ENCODE measurements at regions not wholly inside any gene's neighbourhood (a gene's known extent, or its start where the extent isn't known, plus 50 kb on each side); places are given as distances from the start of the nearest gene placed in this dataset.

DNA sequence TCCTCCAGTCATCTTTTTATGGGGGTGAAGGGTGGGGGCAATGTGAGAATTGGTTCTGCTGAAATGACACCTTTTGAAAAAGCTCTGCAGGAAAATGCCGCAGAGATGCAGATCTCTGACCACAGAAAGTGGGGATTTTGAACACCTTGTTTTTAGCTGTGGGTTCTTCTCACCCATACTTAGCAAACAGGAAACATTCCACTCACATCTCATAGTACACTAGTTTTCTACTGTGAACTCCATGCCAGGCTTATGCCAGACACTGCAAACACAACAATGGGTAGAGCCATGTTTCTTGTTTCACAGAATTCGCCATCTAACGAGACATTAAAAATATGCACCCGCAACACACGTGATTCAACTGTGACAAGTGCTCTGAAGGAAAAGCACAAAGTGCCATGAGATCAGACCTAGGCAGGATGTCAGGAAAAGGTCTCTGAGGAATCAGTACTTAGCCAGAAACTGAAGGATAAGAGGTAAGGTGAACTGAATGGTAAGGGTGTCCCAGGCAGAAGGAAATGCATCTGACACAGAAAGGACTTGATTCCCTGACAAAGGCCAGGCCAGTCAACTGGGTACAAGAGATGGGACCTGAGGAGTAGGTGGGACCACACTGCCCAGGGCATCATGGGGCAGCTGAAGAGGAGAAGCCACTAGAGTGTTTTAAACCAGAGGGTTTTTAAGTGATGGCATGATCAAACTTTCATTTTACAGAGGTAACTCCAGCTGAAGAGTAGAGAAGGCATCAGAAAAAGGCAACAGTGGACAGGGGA, 83.8 kb upstream of the JAK1 start:
- H3K27ac Mint-ChIP-seq = peak overlapping the region; percentile 17
- H3K4me1 Mint-ChIP-seq (ENCODE audit: low read depth) = peaks cover 25% of the 10 kb centered on the region
- H3K27me3 Mint-ChIP-seq = no peaks in the 10 kb centered on the region
- H3K4me3 Mint-ChIP-seq = peak overlapping the region; percentile 35
- peaks cover 3% of the 10 kb centered on the region for H3K36me3 Mint-ChIP-seq (ENCODE audit: low read depth)
- H3K9me3 Mint-ChIP-seq = no peaks in the 10 kb centered on the region

DNA sequence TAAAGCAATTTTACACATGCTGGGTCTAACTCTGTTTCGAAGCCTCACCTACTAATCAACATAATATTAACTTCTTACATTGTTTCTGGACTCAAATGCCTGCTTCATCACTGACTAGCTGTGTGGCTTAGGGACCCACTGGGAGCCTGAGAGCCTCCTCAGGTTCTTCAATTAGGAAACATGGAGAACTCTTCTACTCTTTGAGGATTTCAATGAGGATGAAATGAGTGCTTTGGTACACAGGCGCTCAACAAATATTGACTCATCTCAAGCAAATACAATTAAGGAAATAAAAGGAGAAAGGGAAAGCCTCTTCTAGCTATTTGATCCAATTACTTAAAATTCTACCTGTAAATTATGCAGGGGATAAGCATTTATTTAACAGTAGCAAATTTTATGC, 84.4 kb upstream of the JAK1 start:
- no peak overlapping the region for H3K27ac Mint-ChIP-seq
- no peaks in the 10 kb centered on the region for H3K9me3 Mint-ChIP-seq

DNA sequence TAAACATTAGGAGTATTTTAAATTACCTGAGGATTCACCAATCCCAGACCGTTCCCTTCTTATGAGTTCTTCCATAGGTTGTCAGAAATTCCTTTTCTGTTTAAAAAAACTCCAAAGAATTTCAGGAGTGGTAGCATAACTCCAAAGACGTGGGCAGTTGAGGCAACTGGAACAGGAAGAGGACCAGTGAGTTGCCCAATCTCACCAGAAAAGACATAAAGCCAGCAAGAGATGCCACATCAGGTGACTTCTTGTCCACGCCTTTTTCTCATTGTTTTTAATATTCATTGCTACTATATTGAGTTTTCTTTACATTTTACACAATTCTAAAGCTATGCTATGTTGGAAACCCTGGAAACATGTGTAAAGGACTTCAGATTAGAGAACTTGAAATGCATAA, 88.1 kb upstream of the JAK1 start:
- no peaks in the 10 kb centered on the region for H3K9me3 Mint-ChIP-seq

More for the DNA sequence above, 84.4 kb upstream of the JAK1 start:
- peaks cover 9% of the 10 kb centered on the region for H3K36me3 Mint-ChIP-seq (ENCODE audit: low read depth)
- H3K27me3 Mint-ChIP-seq = no peaks in the 10 kb centered on the region
- no peak overlapping the region for H3K4me3 Mint-ChIP-seq
- peaks cover 25% of the 10 kb centered on the region for H3K4me1 Mint-ChIP-seq (ENCODE audit: low read depth)

DNA sequence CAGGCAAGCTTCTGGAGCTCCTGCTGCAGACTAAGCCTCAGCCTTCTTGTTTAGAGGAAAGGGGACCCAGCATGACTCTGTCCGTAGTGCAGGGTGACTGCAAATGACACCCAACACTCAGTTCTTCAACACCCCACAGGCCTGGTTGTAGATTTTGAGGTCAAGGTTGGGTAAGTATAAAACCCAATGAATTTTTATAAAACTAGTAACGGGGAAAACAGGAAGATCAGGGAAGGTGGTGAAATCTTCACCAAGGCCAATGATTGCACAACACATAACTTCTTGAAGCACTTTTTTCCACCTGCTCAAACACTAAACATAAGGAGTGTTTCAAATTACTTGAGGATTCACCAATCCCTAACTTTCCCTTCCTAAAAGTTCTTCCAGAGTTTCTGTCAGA, 89.4 kb upstream of the JAK1 start:
- H3K27me3 Mint-ChIP-seq = no peaks in the 10 kb centered on the region
- H3K27ac Mint-ChIP-seq = no peak overlapping the region
- peaks cover 23% of the 10 kb centered on the region for H3K4me1 Mint-ChIP-seq (ENCODE audit: low read depth)
- no peak overlapping the region for H3K4me3 Mint-ChIP-seq
- peaks cover 14% of the 10 kb centered on the region for H3K36me3 Mint-ChIP-seq (ENCODE audit: low read depth)
- H3K9me3 Mint-ChIP-seq = no peaks in the 10 kb centered on the region

More for the DNA sequence above, 88.1 kb upstream of the JAK1 start:
- peaks cover 14% of the 10 kb centered on the region for H3K36me3 Mint-ChIP-seq (ENCODE audit: low read depth)
- H3K4me3 Mint-ChIP-seq = no peak overlapping the region
- no peaks in the 10 kb centered on the region for H3K27me3 Mint-ChIP-seq
- peaks cover 26% of the 10 kb centered on the region for H3K4me1 Mint-ChIP-seq (ENCODE audit: low read depth)
- no peak overlapping the region for H3K27ac Mint-ChIP-seq

DNA sequence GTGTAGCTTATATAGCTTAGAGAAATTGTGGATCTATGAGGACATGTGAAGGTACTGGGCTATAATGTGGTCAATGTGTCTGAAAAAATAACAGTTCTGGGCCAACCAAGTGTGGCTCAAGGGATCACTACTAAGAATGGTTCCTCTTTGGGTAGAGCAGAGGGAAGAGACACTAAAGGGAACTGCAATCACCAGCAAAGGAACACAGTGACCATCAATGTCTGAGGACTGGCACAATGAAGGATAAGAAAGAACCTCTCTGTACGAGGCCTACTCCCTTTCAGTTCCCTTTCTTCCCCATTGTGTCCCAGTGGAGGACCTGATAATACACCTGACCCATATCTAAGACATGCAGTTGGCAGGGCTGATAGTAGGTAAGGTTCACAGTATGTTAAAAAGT, 89.9 kb upstream of the JAK1 start:
- no peak overlapping the region for H3K27ac Mint-ChIP-seq
- H3K4me1 Mint-ChIP-seq (ENCODE audit: low read depth) = peaks cover 20% of the 10 kb centered on the region
- no peak overlapping the region for H3K4me3 Mint-ChIP-seq
- no peaks in the 10 kb centered on the region for H3K27me3 Mint-ChIP-seq
- H3K9me3 Mint-ChIP-seq = no peaks in the 10 kb centered on the region
- H3K36me3 Mint-ChIP-seq (ENCODE audit: low read depth) = peaks cover 14% of the 10 kb centered on the region

DNA sequence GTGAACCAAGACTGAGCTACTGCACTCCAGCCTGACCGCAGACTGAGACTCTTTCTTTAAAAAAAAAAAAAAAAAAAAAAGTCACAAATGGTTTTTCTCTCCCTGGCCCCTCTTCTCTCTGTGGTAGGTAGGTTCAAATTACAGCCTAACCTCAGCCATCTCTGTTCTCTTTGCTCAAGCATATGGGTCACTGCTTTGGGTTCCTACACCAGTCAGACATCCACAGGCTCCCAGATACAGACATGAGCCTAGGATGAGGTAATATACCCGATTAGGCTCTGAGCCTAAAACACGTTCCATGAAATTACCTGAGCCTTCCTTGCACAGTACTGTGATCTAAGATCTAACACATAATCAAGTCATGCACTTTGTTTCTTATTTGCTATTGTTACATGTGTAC, 90.5 kb upstream of the JAK1 start:
- Mint-ChIP-seq H3K27ac (peak overlapping the region; percentile 22), H3K9me3 (no peaks in the 10 kb centered on the region), H3K4me1 (ENCODE audit: low read depth) (peaks cover 14% of the 10 kb centered on the region), H3K36me3 (ENCODE audit: low read depth) (peaks cover 14% of the 10 kb centered on the region), H3K4me3 (no peak overlapping the region), H3K27me3 (no peaks in the 10 kb centered on the region)

DNA sequence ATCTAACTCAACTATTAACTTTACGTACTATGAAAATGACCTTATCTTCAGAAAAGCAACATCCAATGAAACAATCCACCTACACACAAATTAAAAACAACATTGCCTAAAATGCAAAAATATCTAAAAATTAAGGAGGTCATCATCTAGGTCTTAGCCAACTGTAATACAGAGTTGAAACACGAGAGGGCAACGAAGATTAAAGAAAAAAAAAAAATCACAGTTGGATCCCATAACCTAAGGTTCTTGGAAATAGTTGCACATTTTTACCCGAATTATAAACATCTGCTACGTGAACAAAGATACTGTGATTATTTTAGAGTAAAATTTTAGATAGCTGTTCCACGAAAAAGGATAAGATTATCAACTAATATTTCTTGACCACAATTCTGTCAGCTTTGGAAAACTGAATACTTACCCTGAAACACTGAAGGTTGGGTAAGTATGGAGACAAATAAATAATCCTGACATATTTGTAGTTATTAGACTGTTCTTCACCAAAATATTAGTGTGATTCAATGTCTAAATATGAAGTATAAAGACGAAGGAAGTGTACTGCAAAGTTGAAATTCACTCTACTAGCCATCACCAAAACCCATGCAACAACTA, 88.0 kb upstream of the AK4 start:
- H3K9me3 Mint-ChIP-seq = no peaks in the 10 kb centered on the region
- peaks cover 40% of the 10 kb centered on the region for H3K4me1 Mint-ChIP-seq (ENCODE audit: low read depth)
- H3K27ac Mint-ChIP-seq = no peak overlapping the region
- peaks cover 13% of the 10 kb centered on the region for H3K36me3 Mint-ChIP-seq (ENCODE audit: low read depth)
- no peak overlapping the region for H3K4me3 Mint-ChIP-seq
- no peaks in the 10 kb centered on the region for H3K27me3 Mint-ChIP-seq

DNA sequence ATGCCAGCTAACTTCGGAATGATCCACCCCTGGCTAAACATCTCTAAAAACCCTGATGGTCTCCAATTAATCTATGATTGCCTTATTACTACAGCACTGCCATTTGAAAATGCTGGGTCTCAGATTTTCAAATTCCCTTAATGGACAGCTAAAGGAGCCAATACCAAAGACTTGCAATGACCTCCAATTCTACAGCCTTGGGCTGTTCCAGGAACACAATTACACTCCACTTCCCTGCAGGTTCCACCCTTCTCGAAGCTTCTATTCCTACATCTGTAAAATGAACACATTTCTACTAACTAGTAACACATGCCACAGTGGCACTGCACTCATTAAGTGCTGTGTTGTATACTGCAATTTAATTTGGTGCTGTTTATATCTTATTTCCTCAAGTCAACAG, 85.7 kb upstream of the AK4 start:
- Mint-ChIP-seq H3K4me3 (no peak overlapping the region), H3K27ac (no peak overlapping the region), H3K27me3 (no peaks in the 10 kb centered on the region), H3K9me3 (no peaks in the 10 kb centered on the region), H3K4me1 (ENCODE audit: low read depth) (peaks cover 52% of the 10 kb centered on the region), H3K36me3 (ENCODE audit: low read depth) (no peaks in the 10 kb centered on the region)

DNA sequence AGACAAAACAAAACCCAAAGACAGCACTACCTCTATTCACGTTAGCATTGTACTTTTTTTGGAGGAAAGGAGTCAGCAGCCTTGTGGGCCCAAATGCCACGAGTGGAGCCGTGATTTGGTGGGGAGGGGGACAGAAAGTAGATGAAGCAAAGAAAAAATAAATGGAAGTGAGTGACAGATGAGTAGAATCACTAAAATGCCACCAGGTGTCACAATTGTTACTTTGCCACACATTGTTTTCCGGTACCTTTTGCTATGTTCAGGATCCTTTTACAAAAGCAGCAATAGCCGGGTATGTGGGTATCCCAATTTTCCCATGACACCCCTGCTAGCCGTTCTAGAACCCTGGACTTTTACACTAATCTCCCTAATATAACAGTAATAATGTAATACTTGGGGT, 85.0 kb upstream of the AK4 start:
- Mint-ChIP-seq H3K27ac (peak overlapping the region; percentile 46), H3K36me3 (ENCODE audit: low read depth) (no peaks in the 10 kb centered on the region), H3K27me3 (no peaks in the 10 kb centered on the region), H3K4me3 (no peak overlapping the region), H3K9me3 (no peaks in the 10 kb centered on the region), H3K4me1 (ENCODE audit: low read depth) (peaks cover 52% of the 10 kb centered on the region)

DNA sequence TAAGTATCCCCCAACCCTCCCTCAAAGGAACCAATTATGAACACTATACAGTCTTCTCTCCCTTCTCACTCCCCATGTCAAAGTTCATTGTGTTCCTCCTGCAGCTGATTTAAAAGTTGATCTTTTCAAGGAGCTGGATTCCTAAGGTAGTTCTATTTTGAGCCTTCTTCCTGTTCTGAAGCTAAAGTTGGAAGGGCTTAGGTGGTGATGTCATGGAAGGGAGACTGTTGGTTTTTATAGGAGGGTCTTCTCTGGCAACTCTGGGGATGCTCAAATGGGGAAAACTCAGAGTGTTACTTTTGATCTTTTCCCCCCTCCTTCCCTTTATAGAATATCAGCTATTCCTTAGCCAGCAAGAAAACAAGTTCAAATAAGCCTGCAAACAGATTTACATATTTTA, 83.0 kb upstream of the AK4 start:
- Mint-ChIP-seq H3K4me3 (peak overlapping the region; percentile 86), H3K36me3 (ENCODE audit: low read depth) (no peaks in the 10 kb centered on the region), H3K27ac (no peak overlapping the region), H3K27me3 (no peaks in the 10 kb centered on the region), H3K9me3 (no peaks in the 10 kb centered on the region), H3K4me1 (ENCODE audit: low read depth) (peaks cover 55% of the 10 kb centered on the region)

DNA sequence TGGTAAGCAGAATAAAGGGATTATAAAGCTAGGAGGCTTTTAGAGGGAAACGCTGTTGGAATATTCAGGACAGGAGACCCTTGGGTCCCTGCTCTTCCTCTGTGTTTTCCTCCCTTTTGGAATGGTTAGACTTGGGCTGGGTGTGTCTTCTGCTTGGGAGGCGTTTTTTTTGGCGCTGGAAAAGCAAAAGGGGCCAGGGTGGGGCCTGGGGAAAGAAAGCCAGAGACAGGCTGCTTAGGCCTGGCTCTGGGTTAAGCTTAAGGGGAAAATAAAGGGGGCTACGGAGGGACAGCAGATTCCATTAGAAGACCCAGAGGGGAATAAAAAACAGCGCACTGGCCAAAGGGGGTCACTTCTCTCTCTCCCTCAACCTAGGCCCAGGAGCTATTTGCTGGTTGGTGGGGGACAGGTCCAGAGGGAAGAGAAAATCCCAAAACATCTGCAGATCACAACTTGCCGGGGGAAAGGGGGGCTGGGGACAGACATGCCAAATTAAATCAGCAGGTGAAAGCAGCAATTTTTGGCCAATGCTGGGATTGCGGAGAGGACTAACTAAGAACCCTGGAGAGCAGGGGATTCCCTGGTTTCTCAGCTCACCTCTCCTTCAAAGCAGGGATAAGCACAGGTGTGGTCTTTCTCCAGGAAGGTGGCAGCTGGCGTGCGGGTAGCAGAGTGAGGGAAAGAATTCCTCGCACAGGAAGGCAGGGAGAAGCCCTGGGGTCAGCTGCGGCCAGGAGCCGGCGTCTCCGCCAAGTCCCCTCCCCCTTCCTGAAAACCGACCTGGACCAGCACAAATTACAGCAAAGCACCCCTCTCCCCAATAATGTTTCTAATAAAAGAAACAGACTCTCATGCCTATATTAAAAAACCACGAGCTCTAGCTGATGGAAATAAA, 82.2 kb upstream of the AK4 start:
- Mint-ChIP-seq H3K4me3 (peak overlapping the region; percentile 86), H3K27ac (peak overlapping the region; percentile 83), H3K4me1 (ENCODE audit: low read depth) (peaks cover 58% of the 10 kb centered on the region), H3K27me3 (no peaks in the 10 kb centered on the region), H3K36me3 (ENCODE audit: low read depth) (no peaks in the 10 kb centered on the region), H3K9me3 (no peaks in the 10 kb centered on the region)

DNA sequence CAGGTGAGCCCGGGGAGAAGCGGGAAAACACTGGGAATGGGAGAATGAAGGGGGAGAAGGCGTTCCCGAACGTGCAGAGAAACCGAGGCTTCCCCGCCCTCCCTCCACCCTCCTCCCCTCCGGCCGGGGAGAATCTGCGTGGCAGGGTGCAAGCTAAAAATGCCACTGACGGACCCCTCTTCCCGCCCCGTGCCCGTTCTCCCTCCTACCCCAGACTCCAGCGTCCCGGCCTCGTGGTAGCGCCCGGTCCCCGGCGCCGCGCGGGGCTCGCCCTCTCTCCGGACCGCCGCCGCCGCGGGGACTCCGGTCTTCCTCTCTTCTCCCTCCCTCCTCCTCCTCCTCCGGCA, 81.6 kb upstream of the AK4 start:
- Mint-ChIP-seq H3K4me3 (peak overlapping the region; percentile 86), H3K27me3 (no peaks in the 10 kb centered on the region), H3K4me1 (ENCODE audit: low read depth) (peaks cover 61% of the 10 kb centered on the region), H3K36me3 (ENCODE audit: low read depth) (no peaks in the 10 kb centered on the region), H3K9me3 (no peaks in the 10 kb centered on the region), H3K27ac (peak overlapping the region; percentile 83)

DNA sequence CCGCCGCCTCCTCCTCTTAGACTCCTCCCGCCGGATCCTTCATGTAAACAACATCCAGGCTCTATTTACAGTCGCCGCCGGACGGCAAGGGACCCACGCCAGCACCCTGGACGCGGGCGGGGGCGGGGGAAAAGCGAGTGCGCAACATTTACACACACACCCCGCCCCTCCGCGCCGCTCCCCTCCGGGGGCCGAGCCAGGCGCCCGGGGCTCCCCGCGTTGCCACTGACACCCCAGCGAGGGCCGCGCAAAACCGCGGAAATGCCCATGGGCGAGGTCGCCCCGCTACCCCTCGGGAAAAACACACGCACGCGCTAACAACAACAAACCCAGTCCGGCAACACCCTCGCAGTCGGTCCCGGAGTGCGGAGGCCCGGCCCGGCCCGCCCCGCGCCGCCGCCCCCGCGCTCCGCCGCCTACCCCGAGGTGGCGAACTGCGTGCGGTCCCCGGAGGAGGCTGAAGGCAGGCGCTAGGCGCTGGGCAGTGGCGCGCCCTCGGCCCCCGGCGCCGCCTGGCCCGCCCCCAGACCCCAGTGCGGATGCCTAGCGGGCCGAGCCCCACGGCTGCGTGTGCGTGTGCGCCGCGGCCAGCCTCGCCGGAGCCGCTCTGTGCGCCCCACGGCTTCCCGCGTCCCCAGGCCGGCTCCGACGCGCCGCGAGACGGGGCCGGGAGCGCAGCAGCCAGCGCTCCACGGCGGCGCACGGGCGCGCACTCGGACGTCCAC, 81.1 kb upstream of the AK4 start:
- Mint-ChIP-seq H3K36me3 (ENCODE audit: low read depth) (no peaks in the 10 kb centered on the region), H3K9me3 (no peaks in the 10 kb centered on the region), H3K27ac (peak overlapping the region; percentile 83), H3K27me3 (no peaks in the 10 kb centered on the region), H3K4me1 (ENCODE audit: low read depth) (peaks cover 61% of the 10 kb centered on the region), H3K4me3 (peak overlapping the region; percentile 86)

DNA sequence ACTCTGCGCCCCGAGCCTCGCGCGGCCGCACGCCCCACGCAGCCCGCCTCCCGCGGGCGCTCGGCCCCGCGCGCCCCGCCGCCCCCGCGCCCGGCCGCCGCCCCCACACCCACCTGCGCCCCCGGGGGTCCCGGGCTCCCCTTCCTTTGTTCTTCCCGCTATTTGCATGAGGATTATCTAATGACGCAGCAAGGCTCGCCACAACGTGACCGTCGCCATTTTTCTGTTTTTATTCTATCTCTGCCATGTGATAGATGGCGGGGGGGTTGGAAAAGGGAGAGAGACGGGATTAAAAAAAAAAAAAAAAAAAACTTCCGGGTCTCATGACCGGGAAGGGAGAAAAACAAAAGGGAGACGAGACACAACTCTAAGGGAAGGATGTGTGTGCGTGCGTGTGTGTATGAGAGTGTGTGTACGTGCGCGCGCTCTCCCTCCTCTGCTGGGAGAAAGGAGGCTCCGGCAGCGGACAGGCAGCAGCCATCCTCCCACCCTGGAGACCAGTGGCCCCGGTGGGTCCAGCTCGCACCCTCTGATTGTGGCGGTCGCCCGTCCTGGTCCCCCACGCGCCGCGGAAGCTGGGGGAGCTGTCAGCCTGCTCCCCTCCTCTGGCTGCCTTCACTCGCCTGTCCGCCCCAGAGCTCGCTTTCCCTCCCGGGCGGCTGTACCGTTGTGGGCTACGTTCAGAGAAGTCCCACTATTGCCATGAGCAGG, 80.4 kb upstream of the AK4 start:
- Mint-ChIP-seq H3K9me3 (no peaks in the 10 kb centered on the region), H3K4me3 (peak overlapping the region; percentile 90), H3K27ac (peak overlapping the region; percentile 97), H3K36me3 (ENCODE audit: low read depth) (no peaks in the 10 kb centered on the region), H3K4me1 (ENCODE audit: low read depth) (peaks cover 54% of the 10 kb centered on the region), H3K27me3 (no peaks in the 10 kb centered on the region)
